ENCODE measurements at regions not wholly inside any gene's neighbourhood (a gene's known extent, or its start where the extent isn't known, plus 50 kb on each side); places are given as distances from the start of the nearest gene placed in this dataset.

DNA sequence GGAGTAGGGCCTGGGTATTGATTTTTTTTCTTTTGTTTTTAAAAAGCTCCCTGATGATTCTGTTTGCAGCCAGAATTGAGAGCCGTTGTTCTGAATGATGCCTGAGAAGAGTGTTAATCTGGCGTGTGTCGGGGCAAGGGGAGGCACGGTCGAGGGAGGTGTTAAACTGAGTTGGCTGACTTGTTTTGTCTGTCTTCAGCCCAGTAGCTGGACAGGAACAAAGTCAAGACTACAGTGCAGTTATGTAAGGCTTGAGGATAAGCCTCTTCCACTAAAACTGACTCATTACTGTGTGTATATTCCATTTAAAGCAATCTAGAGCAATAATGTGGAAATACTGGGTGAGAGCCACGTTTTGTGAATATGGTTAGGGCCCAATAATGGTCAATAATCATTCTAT is 119.0 kb upstream of the DLG1 start:
- TF ChIP-seq CTCF (IDR thresholded peaks at IDR 0.05) = no peak
- no peak for TF ChIP-seq POLR2A (IDR thresholded peaks at IDR 0.05)
